Superior temporal gyrus (tissue), 1 donor: ENCODE measurements at regions not wholly inside any gene's neighbourhood (a gene's known extent, or its start where the extent isn't known, plus 50 kb on each side); places are given as distances from the start of the nearest gene placed in this dataset.

Source experiments
- DNase-seq: peaks from one replicate; pipeline ENCODE4 v3.0.0-alpha.2; 2016; ENCODE audit errors: extremely low spot score

- no peak for DNase-seq
Measured at GRCh38 chr5:2266641-2267240, 384.0 kb upstream of the IRX4 start.

- no peak for DNase-seq
Measured at GRCh38 chr5:2265341-2265740, 382.6 kb upstream of the IRX4 start.

- no peak for DNase-seq
Measured at GRCh38 chr5:2263763-2264162, 381.0 kb upstream of the IRX4 start.

- no peak for DNase-seq
Measured at GRCh38 chr5:2262620-2263019, 379.9 kb upstream of the IRX4 start.

GRCh38 chr5:2261004-2261703, 378.4 kb upstream of the IRX4 start:
- no peak for DNase-seq

- DNase-seq, result no peak
Measured at GRCh38 chr5:2260211-2261003, 377.7 kb upstream of the IRX4 start.

- DNase-seq, result no peak
Measured at GRCh38 chr5:2259494-2260107, 376.9 kb upstream of the IRX4 start.

- DNase-seq, result no peak
Measured at GRCh38 chr5:2258861-2259260, 376.1 kb upstream of the IRX4 start.

GRCh38 chr5:2257326-2258244, 374.9 kb upstream of the IRX4 start:
- DNase-seq, result no peak

GRCh38 chr5:2256691-2257280, 374.1 kb upstream of the IRX4 start:
- DNase-seq, result no peak

GRCh38 chr5:2255915-2256690, 373.4 kb upstream of the IRX4 start:
- no peak for DNase-seq

GRCh38 chr5:2254880-2255750, 372.4 kb upstream of the IRX4 start:
- no peak for DNase-seq

- DNase-seq, result peak; percentile 12
Measured at GRCh38 chr5:2254406-2254805, 371.7 kb upstream of the IRX4 start.

- DNase-seq, result no peak
Measured at GRCh38 chr5:2253040-2253975, 370.6 kb upstream of the IRX4 start.

GRCh38 chr5:2251751-2252150, 369.0 kb upstream of the IRX4 start:
- DNase-seq, result no peak

- DNase-seq, result no peak
Measured at GRCh38 chr5:2251298-2251697, 368.6 kb upstream of the IRX4 start.

GRCh38 chr5:2250365-2250950, 367.7 kb upstream of the IRX4 start:
- DNase-seq, result no peak

GRCh38 chr5:2249442-2249841, 366.7 kb upstream of the IRX4 start:
- no peak for DNase-seq
